Stimulated activated naive CD8-positive, alpha-beta T cell treated with anti-CD3 and anti-CD28 coated beads, Interleukin-15, Interleukin-2, amounts not matched to agents 100 U/mL and 50 U/mL, for 24 hours (primary cell): ENCODE measurements at regions not wholly inside any gene's neighbourhood (a gene's known extent, or its start where the extent isn't known, plus 50 kb on each side); places are given as distances from the start of the nearest gene placed in this dataset.

ENCODE experiments used
- ATAC-seq: fragments of 150-1000 bp; cut with Tn5 transposase; one replicate; pipeline ENCODE4 v1.10.0; 2021
- DNase-seq: peaks from one replicate; pipeline ENCODE4 v3.0.0; 2021

DNA sequence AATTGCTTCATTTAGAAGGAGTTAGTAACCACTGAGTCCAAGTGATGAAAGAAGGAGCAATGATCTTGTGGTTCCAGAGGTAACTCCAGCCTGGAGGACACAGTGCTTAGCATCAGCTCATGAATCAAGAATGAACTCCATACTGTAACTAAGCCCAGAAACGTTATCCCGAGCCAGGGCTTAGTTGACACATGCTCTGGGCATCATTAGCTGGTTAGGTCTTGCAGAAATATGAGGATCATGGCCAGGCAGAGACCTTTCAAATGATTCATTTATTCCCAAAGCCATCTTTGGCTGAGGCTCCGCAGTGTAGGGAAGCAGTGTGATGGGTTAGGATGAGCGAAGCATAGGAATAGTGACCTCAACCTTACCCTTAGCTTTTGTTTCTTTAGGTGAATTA is 277.4 kb downstream of the FAM76B start:
- DNase-seq, result no peak
- no peak for ATAC-seq

DNA sequence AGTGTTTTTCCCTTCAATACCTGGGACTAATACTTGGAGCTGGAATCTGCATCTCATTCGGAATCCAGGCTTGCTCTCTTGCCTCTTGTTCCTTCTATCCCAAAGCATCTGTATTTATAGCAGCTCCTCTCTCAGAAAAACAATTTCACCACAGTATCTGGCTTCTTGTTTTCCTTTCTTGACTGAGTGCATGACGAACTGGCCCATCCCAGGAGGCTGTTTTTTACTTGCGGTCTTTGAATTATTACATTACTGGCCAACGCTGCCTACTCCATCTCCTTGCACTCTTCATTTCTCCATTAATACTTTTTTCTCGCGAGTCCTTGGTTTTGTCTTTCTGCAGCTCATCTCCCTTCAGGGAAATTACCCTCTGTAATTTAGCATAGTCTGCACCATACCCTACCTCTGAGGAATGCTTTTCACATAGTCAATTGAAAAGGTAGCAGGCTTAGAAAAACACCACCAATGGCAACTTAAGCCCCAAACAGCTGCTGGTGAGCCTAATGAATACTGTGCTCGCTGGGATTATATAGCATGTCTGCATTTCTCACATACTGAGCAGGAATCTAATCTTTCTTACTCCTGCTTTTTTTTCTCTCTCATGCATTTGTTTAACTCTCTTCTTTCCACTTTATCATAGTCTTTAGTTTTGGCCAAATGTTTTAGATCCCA is 277.4 kb upstream of the SESN3 start:
- ATAC-seq (no peak), DNase-seq (no peak)

DNA sequence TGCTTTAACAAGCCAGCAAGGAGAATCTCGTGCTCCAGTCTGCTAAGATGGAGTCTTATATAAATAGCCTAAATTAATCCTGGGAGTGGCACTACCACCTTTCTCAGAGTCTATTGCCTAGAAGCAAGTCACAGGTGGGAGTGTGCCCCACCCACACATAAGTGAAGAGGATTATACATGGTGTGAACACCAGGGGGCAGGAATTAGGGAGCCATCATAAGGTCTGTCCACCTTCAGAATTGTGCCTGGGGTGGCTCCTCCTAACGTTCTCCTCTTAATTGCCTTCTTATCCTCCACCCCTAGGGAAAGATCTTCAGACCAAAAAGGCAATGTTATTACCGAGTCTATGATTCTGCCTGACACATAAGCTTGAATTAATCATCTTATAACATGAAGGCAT is 276.8 kb upstream of the SESN3 start:
- ATAC-seq, result no peak
- DNase-seq, result no peak

DNA sequence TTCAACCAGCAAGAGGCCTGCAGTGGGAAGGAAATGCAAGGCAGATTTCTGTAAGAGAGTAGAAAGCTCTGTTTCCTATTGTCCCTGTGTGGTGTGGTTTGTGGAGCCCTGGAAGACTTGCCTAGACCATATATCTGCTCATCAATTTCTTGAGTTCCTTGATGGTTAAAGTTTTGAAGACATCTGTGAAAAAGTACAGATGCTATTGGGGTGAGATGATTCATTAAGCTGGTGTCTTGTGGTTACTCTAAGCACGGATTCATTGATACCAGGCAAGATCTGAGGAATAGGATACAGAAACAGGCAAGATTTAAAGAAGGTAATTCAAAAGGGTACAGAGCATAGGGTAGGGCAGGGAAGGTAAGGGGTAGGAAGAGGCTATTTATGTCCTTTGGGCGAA is 275.8 kb upstream of the SESN3 start:
- ATAC-seq, result no peak

DNA sequence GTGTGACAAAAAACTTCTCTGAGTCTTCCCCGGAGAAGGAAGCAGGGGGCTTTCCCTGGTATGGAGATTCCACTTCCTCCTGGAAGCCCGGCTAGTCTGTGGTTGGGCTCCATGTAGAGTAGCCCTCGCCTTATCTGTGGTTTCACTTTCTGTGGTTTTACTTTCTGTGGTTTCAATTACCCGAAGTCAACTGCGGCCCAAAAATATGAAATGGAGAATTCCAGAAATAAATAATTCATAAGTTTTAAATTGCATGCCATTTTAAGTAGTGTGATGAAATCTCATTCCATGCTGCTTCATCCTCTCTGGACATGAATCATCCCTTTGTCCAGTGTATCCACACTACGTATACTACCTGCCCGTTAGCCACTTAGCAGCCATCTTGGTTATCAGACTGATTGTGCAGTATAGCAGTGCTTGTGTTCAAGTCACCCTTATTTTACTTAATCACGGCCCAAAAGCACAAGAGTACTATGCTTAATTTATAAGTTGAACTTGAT is 275.0 kb upstream of the SESN3 start:
- ATAC-seq, result no peak
- DNase-seq, result no peak

More for the DNA sequence above, 275.8 kb upstream of the SESN3 start:
- DNase-seq, result no peak

DNA sequence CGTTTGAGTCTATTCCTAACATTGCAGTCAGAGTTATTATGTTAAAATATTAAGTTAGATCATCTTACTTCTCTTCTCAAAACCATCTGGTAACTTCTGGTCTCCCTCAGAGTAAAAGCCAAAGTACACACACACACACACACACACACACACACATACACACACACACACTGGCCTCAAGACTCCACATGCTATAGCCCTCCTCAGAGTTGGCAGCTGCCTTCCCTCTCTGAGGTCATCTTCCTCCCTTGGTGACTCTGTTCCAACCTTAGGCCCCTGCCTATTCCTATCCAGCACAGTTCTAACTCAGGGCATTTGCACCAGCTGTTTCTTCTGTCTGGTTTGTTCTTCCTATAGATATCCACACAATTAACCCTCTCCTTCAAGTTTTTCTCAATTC is 272.0 kb upstream of the SESN3 start:
- ATAC-seq (no peak), DNase-seq (no peak)

DNA sequence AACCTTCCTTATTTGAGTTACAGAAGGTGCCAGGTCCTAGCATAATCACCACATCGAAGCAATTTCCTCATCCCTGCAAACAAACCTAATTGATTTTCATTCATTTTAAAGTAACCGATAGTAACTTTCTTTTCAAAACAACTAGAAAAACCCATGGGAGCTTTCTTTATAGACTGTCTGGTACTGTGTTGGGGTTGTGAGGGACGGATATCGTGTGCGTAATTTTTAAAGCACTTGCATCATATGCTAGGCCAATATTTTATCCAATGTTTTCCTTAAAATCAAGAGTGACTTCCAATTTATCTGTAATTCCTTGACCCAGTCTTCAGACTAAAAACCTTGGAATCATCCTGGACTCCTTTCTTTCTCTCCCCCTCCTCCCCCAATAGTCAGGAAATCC is 271.5 kb upstream of the SESN3 start:
- ATAC-seq (no peak), DNase-seq (no peak)

DNA sequence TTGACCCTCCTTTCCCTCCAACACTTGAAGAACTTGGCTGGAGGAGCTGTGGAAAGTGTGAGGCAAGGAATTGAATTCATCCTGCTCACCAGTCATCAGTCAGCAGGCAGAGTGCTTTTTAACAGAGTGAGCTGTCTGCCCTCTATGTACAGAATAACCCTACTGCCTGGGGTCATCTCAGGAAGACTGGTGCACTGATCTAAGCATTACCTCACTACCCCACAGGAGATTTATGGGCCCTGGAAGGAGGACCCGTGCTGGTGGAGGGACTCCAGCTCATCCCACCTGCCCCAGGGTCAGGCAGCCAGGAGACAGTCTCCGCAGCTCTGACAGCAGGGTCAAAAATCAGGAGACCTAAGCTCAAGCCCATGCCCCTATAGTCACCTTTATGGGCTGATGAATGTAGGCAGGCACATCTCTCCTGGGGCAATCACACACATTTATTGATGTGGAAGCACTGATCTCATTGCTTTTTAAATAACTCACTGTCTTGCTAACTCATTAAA is 270.8 kb upstream of the SESN3 start:
- ATAC-seq (no peak), DNase-seq (no peak)

DNA sequence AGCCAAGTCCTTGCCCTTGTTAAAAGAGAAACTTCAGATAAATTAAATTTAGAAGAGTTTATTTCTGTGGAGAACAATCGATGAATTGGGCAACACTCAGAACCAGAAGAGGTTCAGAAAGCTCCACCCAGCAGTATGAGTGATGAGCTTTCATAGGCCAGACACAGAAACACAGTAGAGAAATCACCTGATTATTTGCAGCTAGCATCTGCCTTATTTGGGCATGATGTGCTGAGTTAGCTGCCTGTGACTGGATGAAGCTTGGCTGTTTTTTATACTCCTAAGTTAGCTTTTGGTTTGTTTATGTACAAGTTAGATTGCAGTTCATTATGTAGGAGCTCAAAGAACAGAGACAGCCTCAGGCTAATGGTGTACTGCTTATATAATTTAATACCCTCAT is 269.5 kb upstream of the SESN3 start:
- ATAC-seq, result no peak

DNA sequence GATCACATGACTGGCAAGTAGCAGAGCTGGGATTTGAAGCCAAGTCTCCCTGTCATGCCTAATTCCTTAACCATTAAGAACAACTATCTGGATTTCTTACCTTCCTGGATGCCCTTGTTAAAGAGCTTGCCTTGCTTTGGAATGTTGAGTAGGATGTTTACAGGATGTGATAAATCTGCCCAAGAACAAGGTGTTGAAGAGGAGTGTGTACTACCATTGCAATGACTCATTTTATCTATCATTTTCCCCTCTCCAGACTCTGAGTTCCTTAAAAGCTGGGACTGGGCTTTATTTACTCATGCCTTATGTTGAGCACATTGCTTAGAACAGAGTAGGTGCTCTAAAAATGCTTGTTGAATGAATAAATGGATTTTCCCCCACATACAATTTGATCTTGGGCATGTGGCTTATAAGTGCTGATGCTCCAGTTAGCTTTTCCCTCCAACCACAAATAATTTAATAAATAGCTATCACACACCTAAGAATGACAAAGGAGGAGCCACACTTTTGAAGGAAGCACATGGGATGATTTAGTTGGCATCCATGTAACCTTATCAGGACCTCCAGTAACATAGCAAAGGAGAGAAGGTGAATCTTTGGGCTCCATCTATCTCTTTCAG is 268.6 kb upstream of the SESN3 start:
- ATAC-seq (no peak), DNase-seq (no peak)

More for the DNA sequence above, 269.5 kb upstream of the SESN3 start:
- DNase-seq, result no peak

DNA sequence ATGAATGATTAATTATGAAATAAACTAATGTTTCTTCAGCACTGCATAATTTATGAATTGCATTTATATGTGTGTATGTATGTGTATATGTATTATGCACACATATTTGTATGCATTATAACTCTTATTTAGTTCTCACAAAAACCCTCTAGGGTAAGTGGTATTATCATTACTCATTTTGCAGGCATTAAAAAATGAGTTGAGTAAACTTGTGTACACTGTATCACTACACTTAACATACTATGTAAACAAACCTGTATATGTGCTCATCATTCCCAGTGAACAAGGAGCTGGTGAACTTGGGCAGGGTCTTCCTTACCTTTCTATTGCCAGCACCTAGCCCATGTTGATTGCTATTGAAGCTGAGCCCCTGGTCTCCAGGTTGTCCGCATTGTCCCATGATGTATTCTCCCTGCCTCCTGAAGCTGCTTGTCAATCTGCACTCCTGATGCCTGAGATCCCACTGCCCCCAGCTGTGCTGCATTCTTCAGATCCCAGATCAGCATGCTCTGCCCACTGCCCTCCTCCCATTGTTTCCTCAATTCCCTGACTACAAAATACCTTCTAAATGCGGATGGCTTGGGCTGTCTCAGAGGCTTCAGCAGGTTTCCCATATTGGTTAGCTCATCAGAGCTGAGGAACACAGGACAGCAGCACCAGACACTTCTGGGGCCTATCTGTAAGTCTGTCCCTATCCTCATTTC is 267.9 kb upstream of the SESN3 start:
- ATAC-seq (no peak), DNase-seq (no peak)

DNA sequence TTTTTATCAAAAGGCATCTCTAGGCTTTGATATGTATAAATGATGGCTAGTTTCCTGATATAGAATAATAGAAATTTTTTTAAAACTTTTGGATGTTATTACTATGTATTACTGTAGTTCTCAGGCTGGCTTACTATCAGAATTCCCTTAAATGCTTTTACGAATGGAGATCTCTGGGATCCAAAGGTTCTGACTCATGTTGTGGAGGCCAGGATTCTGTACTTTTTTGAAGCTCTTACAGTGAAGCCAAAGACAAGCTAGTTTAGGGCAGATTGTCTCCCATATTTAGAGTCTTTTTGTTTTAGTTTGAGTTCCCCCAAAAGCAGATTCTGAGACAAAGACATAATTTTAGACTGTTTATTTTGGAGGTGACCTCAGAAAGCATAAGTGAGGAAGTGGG is 265.9 kb upstream of the SESN3 start:
- DNase-seq (no peak), ATAC-seq (no peak)

DNA sequence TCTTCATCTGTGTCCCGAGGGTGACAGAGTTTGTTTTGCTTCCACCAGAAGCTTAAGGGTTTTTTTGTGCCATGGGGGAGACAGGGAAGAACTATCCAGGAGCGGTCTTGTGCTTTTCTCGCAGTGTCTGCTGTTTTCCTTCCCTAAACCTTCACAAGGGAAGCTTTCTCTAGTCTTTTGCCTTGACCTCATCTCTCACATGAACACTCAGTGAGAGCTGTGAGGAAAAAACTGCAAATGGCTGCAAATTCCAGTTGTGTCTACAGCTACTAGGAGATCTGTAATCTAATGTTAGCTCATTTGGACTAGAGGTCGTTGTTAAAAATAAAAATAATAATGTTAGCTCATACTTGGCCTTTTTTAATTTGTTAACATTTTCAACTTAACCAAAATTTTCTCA is 264.7 kb upstream of the SESN3 start:
- ATAC-seq (no peak), DNase-seq (no peak)

DNA sequence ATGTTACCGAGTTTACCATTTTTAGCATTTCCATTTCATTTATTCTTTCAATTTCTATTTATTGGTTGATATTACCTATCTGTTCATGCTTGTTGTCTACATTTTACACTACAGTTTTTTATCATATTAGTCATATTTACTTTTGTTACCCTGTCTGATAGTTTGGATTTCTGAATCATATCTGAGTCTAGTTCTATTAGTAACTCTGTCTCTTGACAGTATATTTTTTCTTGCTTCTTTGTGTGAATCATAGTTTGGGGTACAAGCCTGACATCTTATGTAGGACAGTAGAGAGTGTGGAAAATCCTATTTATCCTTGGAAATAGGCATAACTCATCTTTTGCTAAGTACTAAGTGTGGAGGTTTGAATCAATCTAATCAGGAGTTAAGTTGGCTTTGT is 263.9 kb upstream of the SESN3 start:
- no peak for DNase-seq
- ATAC-seq, result no peak

DNA sequence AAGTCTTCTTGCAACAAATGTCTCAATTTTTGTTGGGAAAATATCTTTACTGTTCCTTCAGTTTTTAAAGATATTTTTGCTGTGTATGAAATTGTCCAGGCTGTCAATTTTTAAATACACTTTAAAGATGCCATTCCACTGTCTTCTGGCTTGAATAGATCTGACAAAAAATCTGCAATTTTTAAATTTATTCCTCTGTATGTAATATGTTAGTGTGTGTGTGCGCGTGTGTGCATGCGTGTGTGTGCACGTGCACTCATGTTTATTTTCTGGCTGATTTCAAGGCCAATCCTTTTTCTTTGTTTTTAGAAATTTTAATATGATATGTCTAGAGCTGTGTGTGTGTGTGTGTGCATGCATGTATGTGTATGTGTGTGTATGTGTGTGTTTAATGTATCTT is 263.2 kb upstream of the SESN3 start:
- no peak for ATAC-seq
- no peak for DNase-seq

DNA sequence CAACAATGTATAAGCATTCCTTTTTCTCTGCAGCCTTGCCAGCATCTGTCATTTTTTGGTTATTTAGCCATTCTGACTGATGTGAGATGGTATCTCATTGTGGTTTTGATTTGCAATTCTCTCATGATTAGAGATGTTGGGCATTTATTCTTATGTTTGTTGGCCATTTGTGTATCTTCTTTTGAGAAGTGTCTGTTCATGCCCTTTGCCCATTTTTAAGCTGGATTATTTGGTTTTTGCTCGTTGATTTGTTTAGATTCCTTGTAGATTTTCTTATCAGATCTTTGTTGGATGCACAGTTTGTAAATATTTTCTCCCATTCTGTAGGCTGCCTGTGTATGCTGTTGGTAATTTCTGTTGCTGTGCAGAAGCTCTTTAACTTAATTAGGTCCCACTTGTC is 259.6 kb upstream of the SESN3 start:
- no peak for DNase-seq
- ATAC-seq, result no peak

DNA sequence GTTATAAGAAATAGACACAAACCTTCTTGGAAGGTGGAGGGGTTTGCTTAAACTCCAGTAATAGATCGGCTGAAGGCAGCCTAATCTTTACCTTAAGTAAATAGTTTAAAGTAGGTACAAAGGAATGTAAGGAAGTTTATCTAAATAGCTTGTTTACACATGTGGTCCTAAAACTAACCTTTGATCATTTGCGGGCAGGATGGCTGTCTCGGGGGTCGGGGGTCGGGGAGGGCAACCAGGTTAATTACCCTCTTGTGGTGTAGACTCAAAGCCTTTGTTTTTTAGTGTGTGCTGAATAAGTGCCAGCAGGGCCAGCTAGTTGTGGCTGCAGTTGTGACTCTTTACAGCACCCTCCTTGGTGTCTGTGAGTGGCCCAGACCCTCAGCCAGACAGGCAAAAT is 256.9 kb upstream of the SESN3 start:
- DNase-seq (no peak), ATAC-seq (no peak)

DNA sequence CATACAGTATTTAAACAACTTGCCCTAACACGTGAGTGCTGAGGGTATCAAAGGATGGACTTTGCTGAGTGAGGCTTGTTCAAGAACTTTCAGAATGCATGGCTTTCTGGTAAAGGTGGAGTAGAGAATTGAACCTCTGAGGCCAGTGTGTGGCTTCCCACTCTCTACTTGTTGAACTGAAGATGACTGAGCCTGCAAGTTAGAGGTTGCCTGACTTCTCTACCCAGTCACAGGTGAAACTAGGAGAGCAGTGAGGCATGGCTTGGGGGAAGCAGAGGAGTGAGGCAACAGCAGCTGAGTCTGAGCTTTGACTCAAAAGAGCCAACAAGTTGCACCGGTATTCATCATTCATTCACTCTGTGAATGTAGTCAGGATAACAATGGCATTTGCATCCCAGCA is 256.4 kb upstream of the SESN3 start:
- ATAC-seq, result peak; percentile 68

DNA sequence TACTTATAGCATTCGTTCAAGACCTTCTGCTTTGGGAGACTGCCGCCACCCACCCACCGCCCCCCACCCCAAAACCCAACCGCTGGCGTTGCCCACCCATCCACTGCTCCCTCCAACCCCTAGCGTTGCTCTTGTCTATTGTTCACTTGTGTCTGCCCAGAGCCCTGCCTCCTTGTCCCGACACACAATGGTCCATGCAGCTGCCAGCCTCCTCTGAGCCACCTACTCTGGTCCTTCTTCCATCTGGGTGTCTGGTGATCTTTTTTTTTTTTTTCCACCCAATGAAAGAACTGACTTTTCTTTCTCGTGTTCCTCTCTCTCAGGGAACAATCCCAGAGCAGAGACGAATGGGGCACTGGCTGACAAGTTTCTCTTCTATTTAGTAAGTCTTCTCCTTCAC is 256.0 kb upstream of the SESN3 start:
- no peak for ATAC-seq
- no peak for DNase-seq

More for the DNA sequence above, 256.4 kb upstream of the SESN3 start:
- DNase-seq, result no peak

DNA sequence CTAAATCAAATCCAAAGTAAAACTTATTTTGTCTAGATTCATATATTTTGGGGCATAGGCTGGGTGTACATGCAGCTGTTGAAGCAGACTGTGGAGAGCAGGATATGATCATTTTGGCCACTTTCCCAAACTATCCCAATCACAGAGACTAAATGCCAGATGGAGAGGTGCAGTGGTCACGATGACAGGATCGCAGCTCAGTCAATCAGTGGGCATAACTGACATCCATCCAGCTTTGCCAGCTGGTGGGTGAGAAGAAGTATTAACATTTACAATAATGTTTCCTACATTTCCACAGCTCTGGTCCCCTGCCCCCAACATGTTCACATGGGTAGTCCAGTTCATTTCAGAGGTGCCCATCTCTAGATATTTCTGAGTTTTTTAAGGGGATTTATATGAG is 255.5 kb upstream of the SESN3 start:
- no peak for DNase-seq
- no peak for ATAC-seq

DNA sequence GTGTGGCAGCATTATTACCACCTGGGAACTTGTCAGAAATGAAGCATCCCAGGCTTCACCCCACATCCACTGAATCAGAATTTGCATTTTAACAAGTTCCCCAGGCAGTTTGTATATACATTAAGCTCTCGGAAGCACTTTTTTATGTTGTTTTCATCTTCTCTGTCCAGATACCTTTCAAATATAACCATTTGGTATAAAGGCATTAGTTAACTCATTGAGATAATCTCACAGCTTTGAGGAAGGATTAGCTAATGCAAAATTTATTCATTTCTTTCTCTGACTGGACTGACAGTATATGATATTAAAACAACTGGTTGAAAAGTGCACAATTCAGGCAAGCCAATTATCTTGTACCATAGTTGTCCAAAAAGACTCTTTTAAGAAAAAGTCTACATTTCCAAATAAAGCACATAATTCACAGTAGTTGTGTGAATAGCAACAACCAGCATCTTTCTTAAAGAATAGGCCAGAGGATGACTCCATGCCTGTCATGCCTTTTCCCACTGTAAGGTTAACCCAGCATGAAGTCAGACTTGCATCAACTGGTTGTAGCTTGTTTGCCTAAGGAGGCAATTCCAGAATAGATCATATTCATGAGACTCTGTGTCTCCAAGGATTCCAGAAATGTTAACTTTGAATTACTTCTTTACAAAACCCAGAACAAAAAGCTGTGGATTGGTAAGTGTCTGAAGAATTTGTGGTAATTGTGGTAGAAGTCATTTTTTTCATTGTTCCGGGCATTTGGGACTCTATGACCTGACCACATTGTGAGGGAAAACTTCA is 254.3 kb upstream of the SESN3 start:
- no peak for DNase-seq
- ATAC-seq, result no peak

DNA sequence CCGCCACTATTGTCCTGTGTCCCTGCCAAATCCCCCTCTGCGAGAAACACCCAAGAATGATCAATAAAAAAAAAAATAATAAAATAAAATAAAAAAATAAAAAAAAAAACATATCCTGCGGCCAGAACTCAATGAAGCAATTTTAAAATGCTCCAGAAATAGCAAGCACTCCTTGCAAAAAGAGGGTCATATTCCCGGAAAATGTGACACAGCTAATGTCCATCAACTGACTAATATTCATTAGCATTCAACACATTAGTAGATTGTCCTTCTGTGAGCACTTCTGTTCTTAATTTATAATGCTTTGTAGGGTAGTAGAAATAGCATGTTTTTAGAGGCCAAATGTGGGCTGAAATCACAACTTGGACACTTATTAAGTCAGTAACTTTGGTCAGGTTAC is 252.3 kb upstream of the SESN3 start:
- DNase-seq (no peak), ATAC-seq (no peak)

DNA sequence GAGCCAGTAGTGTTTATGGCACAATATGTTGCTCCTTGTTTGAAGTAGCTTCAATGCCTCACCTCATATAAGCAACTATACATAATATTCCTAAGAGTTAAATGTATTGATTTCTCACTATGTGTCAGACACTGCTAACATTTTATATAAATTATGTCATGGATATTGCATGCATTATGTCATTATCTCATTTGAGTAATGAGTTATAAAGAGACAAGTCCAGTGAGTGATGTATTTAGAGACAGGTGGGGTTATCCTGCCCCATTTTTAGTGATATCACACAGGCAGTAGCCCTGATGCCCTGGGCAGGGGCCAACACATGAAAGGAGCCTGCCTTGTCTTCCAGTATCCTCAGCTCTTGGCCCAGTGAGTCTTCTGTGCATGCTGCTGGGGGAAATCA is 247.0 kb upstream of the SESN3 start:
- DNase-seq (no peak), ATAC-seq (no peak)
